GM21737 (cell line): ENCODE measurements at regions not wholly inside any gene's neighbourhood (a gene's known extent, or its start where the extent isn't known, plus 50 kb on each side); places are given as distances from the start of the nearest gene placed in this dataset.
"Not testable (repeated sequence)": the region's sequence is repeated elsewhere in the genome, so short reads cannot be mapped to it uniquely, and the experiment has no call there.

Experiments used
- ATAC-seq: cut with Tn5 transposase; IDR thresholded peaks from one replicate; pipeline ENCODE4 v1.9.1; 2021; ENCODE audit warnings: mild to moderate bottlenecking, moderate library complexity; ENCODE audit not compliant: unreplicated experiment

- ATAC-seq = no peak
These were observed 127.3 kb downstream of the SPATA31D1 start for GRCh38 chr9:82115900-82116299.

GRCh38 chr9:82116556-82116955, 128.0 kb downstream of the SPATA31D1 start:
- no peak for ATAC-seq

- ATAC-seq = no peak
These were observed 128.6 kb downstream of the SPATA31D1 start for GRCh38 chr9:82117026-82117811.

- ATAC-seq = no peak
These were observed 134.2 kb downstream of the SPATA31D1 start for GRCh38 chr9:82122731-82123130.

- ATAC-seq = no peak
These were observed 135.5 kb downstream of the SPATA31D1 start for GRCh38 chr9:82124090-82124489.

GRCh38 chr9:82126256-82126655, 137.7 kb downstream of the SPATA31D1 start:
- ATAC-seq = no peak

- ATAC-seq = no peak
These were observed 138.9 kb downstream of the SPATA31D1 start for GRCh38 chr9:82127465-82127864.

GRCh38 chr9:82128011-82128696, 139.6 kb downstream of the SPATA31D1 start:
- peak; percentile 90 for ATAC-seq

- no peak for ATAC-seq
These were observed 141.1 kb downstream of the SPATA31D1 start for GRCh38 chr9:82129708-82130107.

GRCh38 chr9:82130331-82131042, 141.9 kb downstream of the SPATA31D1 start:
- no peak for ATAC-seq

GRCh38 chr9:82131072-82131471, 142.5 kb downstream of the SPATA31D1 start:
- ATAC-seq = no peak

- no peak for ATAC-seq
These were observed 143.5 kb downstream of the SPATA31D1 start for GRCh38 chr9:82132024-82132423.

- no peak for ATAC-seq
These were observed 145.4 kb downstream of the SPATA31D1 start for GRCh38 chr9:82134010-82134409.

- ATAC-seq = no peak
These were observed 146.5 kb downstream of the SPATA31D1 start for GRCh38 chr9:82135106-82135505.

GRCh38 chr9:82138081-82138480, 149.5 kb downstream of the SPATA31D1 start:
- not testable (repeated sequence) for ATAC-seq

GRCh38 chr9:82140471-82140870, 151.9 kb downstream of the SPATA31D1 start:
- no peak for ATAC-seq

- no peak for ATAC-seq
These were observed 156.2 kb downstream of the SPATA31D1 start for GRCh38 chr9:82144803-82145202.

GRCh38 chr9:82146677-82147076, 158.1 kb downstream of the SPATA31D1 start:
- no peak for ATAC-seq

- ATAC-seq = no peak
These were observed 159.3 kb downstream of the SPATA31D1 start for GRCh38 chr9:82147798-82148425.

- ATAC-seq = no peak
These were observed 159.8 kb downstream of the SPATA31D1 start for GRCh38 chr9:82148426-82148810.

GRCh38 chr9:82148901-82149461, 160.4 kb downstream of the SPATA31D1 start:
- ATAC-seq = no peak
